Activated CD4-positive, alpha-beta memory T cell treated with anti-CD3 and anti-CD28 coated beads, Interleukin-2, amount 10 ng/mL, durations not matched to agents 7 days and 5 days (primary cell): ENCODE measurements at regions not wholly inside any gene's neighbourhood (a gene's known extent, or its start where the extent isn't known, plus 50 kb on each side); places are given as distances from the start of the nearest gene placed in this dataset.
A peak's percentile ranks its signal among the peaks of the same experiment; 100 is the strongest.
"Not testable (repeated sequence)": the region's sequence is repeated elsewhere in the genome, so short reads cannot be mapped to it uniquely, and the experiment has no call there.

Experiments used
- CTCF ChIA-PET: fragments of 350-600 bp; sonication (Branson Sonifier 250); formaldehyde crosslinking; loops from one replicate; lab custom pipeline; 2021; ENCODE audit warnings: antibody characterized with exemption, inconsistent platforms; lab: Charles Lee
- POLR2A ChIA-PET: fragments of 350-600 bp; sonication (Branson Sonifier 250); formaldehyde crosslinking; loops from one replicate; lab custom pipeline; 2021; ENCODE audit warnings: antibody characterized with exemption; lab: Charles Lee
- DNase-seq: peaks from one replicate; pipeline ENCODE4 v3.0.0-alpha.2; 2020
- H3K27ac Mint-ChIP-seq: one replicate; pipeline ENCODE4 v1.8.0; 2021; ENCODE audit warnings: mild to moderate bottlenecking, mixed read lengths
- H3K27me3 Mint-ChIP-seq: one replicate; pipeline ENCODE4 v1.8.0; 2021; ENCODE audit warnings: mixed read lengths
- H3K36me3 Mint-ChIP-seq: one replicate; pipeline ENCODE4 v1.8.0; 2021; ENCODE audit warnings: low read depth, mixed read lengths
- H3K4me1 Mint-ChIP-seq: one replicate; pipeline ENCODE4 v1.8.0; 2021; ENCODE audit warnings: mixed read lengths
- H3K4me3 Mint-ChIP-seq: one replicate; pipeline ENCODE4 v1.8.0; 2021; ENCODE audit warnings: mild to moderate bottlenecking, mixed read lengths
- H3K9me3 Mint-ChIP-seq: one replicate; pipeline ENCODE4 v1.8.0; 2021; ENCODE audit warnings: mixed read lengths

DNA sequence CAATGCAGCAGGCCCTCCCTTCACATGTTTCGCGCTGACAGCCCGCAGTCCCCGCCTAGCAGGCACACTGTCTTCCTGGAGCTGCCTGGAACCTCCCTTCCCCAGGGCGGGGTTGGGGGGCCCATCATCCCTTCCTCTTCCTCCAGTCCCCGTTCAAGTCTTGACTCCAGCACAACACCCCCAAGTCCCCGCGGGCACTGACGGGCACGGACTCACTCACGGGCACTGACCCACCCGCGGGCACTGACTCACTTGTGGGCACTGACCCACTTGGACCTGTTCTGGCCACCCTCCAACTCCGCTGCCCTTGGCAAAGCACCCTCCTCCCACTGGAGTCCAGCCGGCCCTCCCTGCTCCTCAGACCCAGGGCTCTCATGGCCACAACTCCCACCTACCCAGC lies 5376.7 kb upstream of the TPTE start:
- H3K36me3 Mint-ChIP-seq, H3K27ac Mint-ChIP-seq, CTCF ChIA-PET, DNase-seq, H3K27me3 Mint-ChIP-seq, H3K4me3 Mint-ChIP-seq, POLR2A ChIA-PET, H3K9me3 Mint-ChIP-seq, H3K4me1 Mint-ChIP-seq: not testable (repeated sequence)

DNA sequence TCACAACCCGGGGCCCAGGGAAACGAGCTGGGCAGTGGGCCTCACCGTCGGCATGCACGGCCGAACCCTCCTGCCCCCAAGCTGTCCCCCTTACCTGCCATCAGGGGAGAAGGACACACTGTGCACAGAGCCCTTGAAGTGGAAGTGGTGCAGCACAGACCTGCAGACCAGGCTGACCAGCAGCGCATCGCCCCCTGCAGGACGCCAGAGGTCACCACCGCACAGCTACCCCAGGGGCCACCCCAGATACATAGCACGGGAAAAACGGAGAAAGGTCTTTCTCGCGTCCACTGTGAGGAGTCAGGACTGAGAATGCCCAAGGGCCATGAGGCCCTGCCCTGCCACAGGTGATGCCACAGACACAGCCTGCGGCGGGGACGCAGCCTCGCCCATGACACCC lies 5373.7 kb upstream of the TPTE start:
- DNase-seq, H3K4me1 Mint-ChIP-seq, H3K4me3 Mint-ChIP-seq, H3K27ac Mint-ChIP-seq, CTCF ChIA-PET, H3K27me3 Mint-ChIP-seq, H3K9me3 Mint-ChIP-seq, POLR2A ChIA-PET, H3K36me3 Mint-ChIP-seq: not testable (repeated sequence)

DNA sequence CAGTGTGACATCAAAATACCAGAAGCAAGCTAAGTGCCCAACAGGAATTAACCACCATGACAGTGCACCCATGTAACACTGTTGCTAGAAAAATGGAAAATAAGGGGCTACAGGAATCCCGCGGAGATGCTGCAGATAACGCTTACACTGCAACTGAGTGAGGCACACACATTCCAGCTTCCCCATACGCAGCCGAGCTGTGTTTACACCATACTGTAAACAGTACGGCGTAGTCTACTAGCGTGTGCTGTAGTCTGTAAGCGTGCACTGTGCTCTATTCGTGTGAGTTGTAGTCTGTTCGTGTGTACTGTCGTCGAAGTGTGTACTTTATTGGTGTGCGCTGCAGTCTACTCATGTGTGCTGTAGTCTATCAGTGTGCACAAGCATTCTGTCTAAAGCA lies 5372.2 kb upstream of the TPTE start:
- H3K27me3 Mint-ChIP-seq, H3K4me3 Mint-ChIP-seq, H3K4me1 Mint-ChIP-seq, H3K27ac Mint-ChIP-seq, CTCF ChIA-PET, DNase-seq, POLR2A ChIA-PET, H3K9me3 Mint-ChIP-seq, H3K36me3 Mint-ChIP-seq: not testable (repeated sequence)

DNA sequence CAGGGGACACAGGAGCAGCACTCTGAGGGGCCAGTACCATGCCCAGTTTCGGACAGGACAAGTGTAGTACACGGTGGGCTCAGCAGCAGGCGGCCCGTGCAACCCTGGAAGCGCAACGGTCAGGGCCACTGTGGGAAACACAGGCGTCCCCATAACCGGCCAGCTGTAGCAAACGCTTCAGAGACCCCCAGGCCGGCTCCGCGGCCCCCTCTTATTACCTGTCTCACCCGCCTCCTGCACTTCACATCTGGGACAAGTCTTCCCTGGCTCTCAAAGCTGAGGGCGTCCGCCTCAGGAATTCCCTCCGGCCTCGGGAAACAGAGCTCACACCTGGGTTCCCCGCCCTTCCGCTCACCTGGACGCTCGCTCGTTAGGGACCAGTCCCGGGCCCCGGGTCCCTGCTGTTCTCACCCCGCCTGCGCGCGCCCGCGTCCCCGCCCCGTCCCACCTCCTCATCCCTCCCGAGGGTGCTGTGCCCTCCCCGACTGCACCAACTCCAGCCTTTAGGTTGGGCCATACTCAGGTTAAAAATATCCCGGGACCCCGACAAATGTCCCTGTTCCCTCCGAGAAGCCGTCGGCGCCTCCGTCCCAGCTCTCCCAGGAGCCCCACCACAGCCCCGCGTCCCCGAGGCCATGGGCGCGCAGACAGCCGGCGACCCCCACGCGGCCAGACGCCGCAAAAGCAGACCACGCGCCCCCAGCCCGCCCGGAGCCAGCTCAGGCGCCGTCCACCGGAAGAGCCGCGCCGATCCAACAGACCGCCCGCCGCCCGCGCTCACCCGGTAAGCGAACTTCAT lies 5367.3 kb upstream of the TPTE start:
- POLR2A ChIA-PET, H3K4me3 Mint-ChIP-seq, H3K27me3 Mint-ChIP-seq, H3K9me3 Mint-ChIP-seq, CTCF ChIA-PET, DNase-seq, H3K36me3 Mint-ChIP-seq, H3K27ac Mint-ChIP-seq, H3K4me1 Mint-ChIP-seq: not testable (repeated sequence)

DNA sequence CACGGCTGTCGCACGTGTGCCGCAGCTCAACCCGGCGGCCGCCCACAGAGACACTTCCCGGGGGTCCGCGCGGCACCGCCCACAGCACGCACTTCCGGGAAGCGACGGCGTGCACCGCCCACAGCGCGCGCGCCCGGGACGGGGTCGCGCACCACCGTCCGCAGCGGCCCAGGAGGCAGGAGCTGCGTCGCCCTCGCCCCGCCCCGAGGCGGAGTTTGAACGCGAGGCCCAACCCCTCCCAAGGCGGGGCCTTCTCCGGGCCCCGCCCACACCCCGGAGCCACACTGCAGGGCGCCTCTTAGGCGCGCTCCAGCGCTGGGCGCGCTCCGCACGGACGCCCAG lies 5366.8 kb upstream of the TPTE start:
- H3K27ac Mint-ChIP-seq, H3K9me3 Mint-ChIP-seq, POLR2A ChIA-PET, H3K27me3 Mint-ChIP-seq, CTCF ChIA-PET, H3K4me1 Mint-ChIP-seq, H3K36me3 Mint-ChIP-seq: not testable (repeated sequence)
- peak overlapping the region; percentile 44 for H3K4me3 Mint-ChIP-seq
- peak; percentile 93 for DNase-seq

DNA sequence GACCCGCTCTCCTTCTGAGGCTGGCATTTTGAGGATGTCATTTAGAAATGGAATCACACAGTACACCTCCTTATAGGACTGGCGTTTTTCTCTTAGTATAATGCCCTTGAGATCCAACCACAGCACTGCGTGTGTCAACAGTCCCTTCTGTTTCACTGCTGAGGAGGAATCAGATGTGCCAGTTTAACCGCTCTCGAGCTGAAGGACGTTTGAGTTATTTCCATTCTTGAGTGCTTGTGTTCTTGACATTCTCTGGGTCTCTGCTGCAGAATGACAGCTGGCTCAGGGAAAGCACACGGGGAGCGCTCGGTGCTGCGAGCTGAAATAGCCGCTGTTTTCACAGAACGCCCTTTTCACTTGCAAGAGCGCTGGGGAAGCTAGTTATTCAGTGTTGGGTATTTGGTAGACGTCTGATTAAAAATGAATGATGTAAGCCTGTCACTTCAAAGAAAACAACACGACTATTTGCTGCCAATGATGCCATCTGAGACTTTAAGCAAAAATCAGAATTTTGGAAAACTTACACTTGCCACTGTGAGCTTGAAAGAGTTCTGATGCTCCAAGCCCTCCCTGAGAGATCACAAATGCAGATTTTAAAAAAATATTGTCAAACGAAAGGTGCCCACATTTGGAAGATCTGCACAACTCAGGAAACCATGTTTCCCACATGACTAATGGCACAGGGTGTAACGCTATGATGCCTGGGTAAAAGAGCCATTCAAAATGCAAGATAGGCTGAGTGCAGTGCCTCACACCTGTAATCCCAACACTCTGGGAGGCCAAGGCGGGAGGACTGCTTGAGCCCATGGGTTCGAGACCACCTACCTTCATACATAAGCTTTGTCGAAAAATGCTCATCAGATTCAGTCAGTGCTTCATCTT lies 5358.4 kb upstream of the TPTE start:
- H3K4me3 Mint-ChIP-seq, CTCF ChIA-PET, POLR2A ChIA-PET, H3K4me1 Mint-ChIP-seq, H3K27me3 Mint-ChIP-seq, H3K36me3 Mint-ChIP-seq, DNase-seq, H3K27ac Mint-ChIP-seq, H3K9me3 Mint-ChIP-seq: not testable (repeated sequence)

DNA sequence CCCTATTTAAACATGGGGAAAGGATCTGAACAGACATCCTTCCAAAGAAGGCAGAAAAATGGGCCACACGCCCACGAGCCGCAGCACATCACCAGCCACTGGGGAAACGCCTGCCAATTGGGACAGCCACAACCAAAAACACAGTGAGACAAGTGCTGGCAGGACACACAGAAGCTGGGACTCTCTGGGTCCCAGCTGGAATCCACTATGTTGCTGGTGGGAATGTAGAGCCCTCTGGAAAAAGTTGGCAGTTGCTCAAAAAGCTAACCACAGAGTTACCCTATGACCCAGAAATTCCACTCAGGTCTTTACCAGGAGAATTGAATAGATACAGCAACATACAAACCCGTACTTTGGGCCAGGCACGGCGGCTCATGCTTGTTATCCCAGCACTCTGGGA lies 5355.6 kb upstream of the TPTE start:
- POLR2A ChIA-PET, H3K4me1 Mint-ChIP-seq, H3K27ac Mint-ChIP-seq: not testable (repeated sequence)

More for the DNA sequence above, 5355.6 kb upstream of the TPTE start:
- H3K9me3 Mint-ChIP-seq, H3K36me3 Mint-ChIP-seq, CTCF ChIA-PET, H3K4me3 Mint-ChIP-seq, DNase-seq, H3K27me3 Mint-ChIP-seq: not testable (repeated sequence)
